ENCODE measurements at regions not wholly inside any gene's neighbourhood (a gene's known extent, or its start where the extent isn't known, plus 50 kb on each side); places are given as distances from the start of the nearest gene placed in this dataset.
A peak's percentile ranks its signal among the peaks of the same experiment; 100 is the strongest.

DNA sequence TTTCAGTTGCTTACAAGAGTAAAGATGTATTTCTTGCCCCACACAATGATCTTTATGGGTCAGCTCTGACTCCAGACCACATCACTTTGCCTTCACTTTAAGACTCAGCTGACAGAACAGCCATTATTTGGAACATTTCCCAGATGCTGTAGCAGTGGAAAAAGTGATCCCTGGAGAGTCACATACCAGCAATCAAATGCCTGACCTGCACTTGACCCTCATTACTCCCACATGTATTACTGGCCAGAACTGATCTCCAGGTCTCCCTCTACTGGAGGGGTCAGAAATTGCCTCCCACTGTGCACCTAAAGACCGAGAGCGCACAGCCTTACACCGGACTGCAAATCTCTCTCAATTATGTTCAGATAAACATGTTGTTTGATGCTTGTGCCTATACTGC is 88.6 kb upstream of the ZNF385D start:
- no peak overlapping the region for H3K4me2 ChIP-seq (ENCODE audit: insufficient read depth, insufficient read length, low read length)
- DNase-seq = no peak
- no peaks in the 10 kb centered on the region for H3K27me3 ChIP-seq (ENCODE audit: insufficient read depth, low read length)
- no peak overlapping the region for H2BK20ac ChIP-seq (ENCODE audit: low read depth, low read length, poor library complexity, severe bottlenecking)
- H3K4ac ChIP-seq (ENCODE audit: low read depth, low read length) = no peak overlapping the region
- H2BK5ac ChIP-seq (ENCODE audit: insufficient read length, low read length) = no peak overlapping the region
- no peak overlapping the region for H3K27ac ChIP-seq (ENCODE audit: insufficient read length, low read depth, low read length)
- no peaks in the 10 kb centered on the region for H3K9me3 ChIP-seq (ENCODE audit: control insufficient read depth, low read depth, low read length)
- no peak overlapping the region for H4K91ac ChIP-seq (ENCODE audit: insufficient read length, low read depth, low read length)
- no peak overlapping the region for H3K4me3 Mint-ChIP-seq
- no peak overlapping the region for H4K5ac ChIP-seq (ENCODE audit: insufficient read length, low read depth, low read length)
- no peaks in the 10 kb centered on the region for H4K20me1 ChIP-seq (ENCODE audit: control insufficient read depth, insufficient read depth, insufficient read length)
- no peaks in the 10 kb centered on the region for H3K4me1 Mint-ChIP-seq
- no peak overlapping the region for H3K9ac ChIP-seq (ENCODE audit: extremely low read depth, insufficient read length, low read length)
- no peak overlapping the region for H3K56ac ChIP-seq (ENCODE audit: insufficient read length, low read depth, low read length)
- H4K8ac ChIP-seq (replicated peaks; ENCODE audit: insufficient read length, low read depth, low read length) = no peak overlapping the region
- no peaks in the 10 kb centered on the region for H3K23me2 ChIP-seq (ENCODE audit: insufficient read length, low read depth, low read length, poor library complexity, severe bottlenecking)
- no peaks in the 10 kb centered on the region for H3K79me2 ChIP-seq (ENCODE audit: insufficient read depth, low read length)
- H2AFZ ChIP-seq (ENCODE audit: low read length) = no peak overlapping the region
- no peak overlapping the region for H3K23ac ChIP-seq (ENCODE audit: insufficient read length, low read depth, low read length)
- H3K18ac ChIP-seq (ENCODE audit: insufficient read length, low read depth, low read length) = no peak overlapping the region
- no peak overlapping the region for H2BK12ac ChIP-seq (ENCODE audit: insufficient read length, low read depth, low read length)
- H3K9me3 Mint-ChIP-seq = no peaks in the 10 kb centered on the region
- H2BK120ac ChIP-seq (ENCODE audit: low read depth, low read length, poor library complexity, severe bottlenecking) = no peak overlapping the region
- no peak overlapping the region for H3T11ph ChIP-seq (ENCODE audit: low read length)
- no peaks in the 10 kb centered on the region for H3K79me1 ChIP-seq (ENCODE audit: insufficient read depth, low read depth, low read length, poor library complexity, severe bottlenecking)
- H3K27ac Mint-ChIP-seq = no peak overlapping the region
- H2AK5ac ChIP-seq (ENCODE audit: insufficient read length, low read length) = no peak overlapping the region
- H3K27me3 Mint-ChIP-seq (ENCODE audit: low read depth) = no peaks in the 10 kb centered on the region; the same call in 1 of the 2 replicates
- no peak overlapping the region for H3K14ac ChIP-seq (ENCODE audit: insufficient read depth, low read length)
- no peak overlapping the region for H2BK15ac ChIP-seq (ENCODE audit: low read depth, low read length)
- no peaks in the 10 kb centered on the region for H3K4me1 ChIP-seq (ENCODE audit: insufficient read depth, low read length)
- WGBS (ENCODE audit: extremely low coverage, insufficient read length, low lambda C conversion rate) = no CpG with 5 or more reads among the region's 3 CpGs
- H3K36me3 Mint-ChIP-seq (ENCODE audit: insufficient read depth in 1 of 3, low read depth in 3 of 3) = no peaks in the 10 kb centered on the region
- TF ChIP-seq, protein P1, sequence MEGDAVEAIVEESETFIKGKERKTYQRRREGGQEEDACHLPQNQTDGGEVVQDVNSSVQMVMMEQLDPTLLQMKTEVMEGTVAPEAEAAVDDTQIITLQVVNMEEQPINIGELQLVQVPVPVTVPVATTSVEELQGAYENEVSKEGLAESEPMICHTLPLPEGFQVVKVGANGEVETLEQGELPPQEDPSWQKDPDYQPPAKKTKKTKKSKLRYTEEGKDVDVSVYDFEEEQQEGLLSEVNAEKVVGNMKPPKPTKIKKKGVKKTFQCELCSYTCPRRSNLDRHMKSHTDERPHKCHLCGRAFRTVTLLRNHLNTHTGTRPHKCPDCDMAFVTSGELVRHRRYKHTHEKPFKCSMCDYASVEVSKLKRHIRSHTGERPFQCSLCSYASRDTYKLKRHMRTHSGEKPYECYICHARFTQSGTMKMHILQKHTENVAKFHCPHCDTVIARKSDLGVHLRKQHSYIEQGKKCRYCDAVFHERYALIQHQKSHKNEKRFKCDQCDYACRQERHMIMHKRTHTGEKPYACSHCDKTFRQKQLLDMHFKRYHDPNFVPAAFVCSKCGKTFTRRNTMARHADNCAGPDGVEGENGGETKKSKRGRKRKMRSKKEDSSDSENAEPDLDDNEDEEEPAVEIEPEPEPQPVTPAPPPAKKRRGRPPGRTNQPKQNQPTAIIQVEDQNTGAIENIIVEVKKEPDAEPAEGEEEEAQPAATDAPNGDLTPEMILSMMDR (conservative IDR thresholded peaks at IDR 0.05) = peak; percentile 57
